ENCODE measurements at regions not wholly inside any gene's neighbourhood (a gene's known extent, or its start where the extent isn't known, plus 50 kb on each side); places are given as distances from the start of the nearest gene placed in this dataset.

DNA sequence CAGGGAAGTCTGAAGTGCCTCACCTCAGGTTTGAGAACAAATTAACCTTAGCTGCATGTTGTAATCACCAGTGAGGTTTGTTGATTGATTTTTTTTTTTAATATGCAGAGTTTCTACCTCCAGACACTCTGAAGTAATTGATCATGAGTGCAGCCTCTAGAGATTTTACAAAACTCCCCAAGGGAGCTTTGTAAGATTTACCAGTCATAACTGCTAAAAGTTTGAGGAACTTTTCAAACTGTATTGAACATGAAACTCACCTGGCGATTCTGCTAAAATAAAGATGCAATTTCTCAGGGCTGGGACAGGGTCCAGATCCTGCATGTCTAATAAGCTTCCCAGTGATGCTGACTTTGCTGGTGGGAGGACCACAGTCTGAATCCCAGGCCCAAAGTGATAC lies 339.6 kb upstream of the DCC start:
- Histone ChIP-seq H2BK120ac (replicated peaks; ENCODE audit: low read depth, low read length) (no peak overlapping the region), H3K18ac (ENCODE audit: extremely low read depth, low read length) (no peak overlapping the region), H3K4me1 (replicated peaks in 1 of 4; ENCODE audit: control insufficient read depth in 3 of 4, insufficient read depth in 4 of 4, low read length in 3 of 4) (peaks cover 0 to 3% (median 0%) of the 10 kb centered on the region in 4 experiments; a peak in 1 of 7 replicates), H4K8ac (ENCODE audit: extremely low read depth, insufficient read depth, low read length) (no peak overlapping the region), H3K14ac (ENCODE audit: insufficient read length) (no peak overlapping the region), H3K9me3 (ENCODE audit: insufficient read depth in 2 of 2, low read depth in 1 of 2, low read length in 1 of 2) (no peaks in the 10 kb centered on the region), H2AFZ (ENCODE audit: low read length) (no peak overlapping the region), H3K79me2 (ENCODE audit: control insufficient read depth in 1 of 2, insufficient read depth in 2 of 2, low read length in 2 of 2) (no peaks in the 10 kb centered on the region), H3K9ac (replicated peaks in 1 of 4; ENCODE audit: extremely low read depth in 1 of 4, low read depth in 3 of 4, low read length in 3 of 4) (no peak overlapping the region), H2AK5ac (ENCODE audit: low read depth, low read length) (no peak overlapping the region), H3K4ac (replicated peaks; ENCODE audit: insufficient read length, low read depth, low read length) (no peak overlapping the region), H3K4me2 (ENCODE audit: insufficient read depth in 1 of 2, low read depth in 2 of 2, low read length in 2 of 2) (no peak overlapping the region), H3K36me3 (ENCODE audit: control insufficient read depth in 2 of 4, insufficient read depth in 4 of 4, low read length in 3 of 4) (no peaks in the 10 kb centered on the region), H3K79me1 (ENCODE audit: low read depth, low read length) (no peaks in the 10 kb centered on the region), H3K23me2 (ENCODE audit: low read depth, low read length) (no peaks in the 10 kb centered on the region), H4K5ac (ENCODE audit: insufficient read length, low read depth, low read length) (no peak overlapping the region), H3K23ac (ENCODE audit: insufficient read length) (no peak overlapping the region), H3K56ac (replicated peaks; ENCODE audit: insufficient read length, low read depth, low read length) (no peak overlapping the region), H4K20me1 (replicated peaks in 1 of 2; ENCODE audit: control insufficient read depth in 1 of 2, insufficient read depth in 2 of 2, low read length in 2 of 2) (no peaks in the 10 kb centered on the region), H3K27ac (ENCODE audit: low read depth, low read length) (no peak overlapping the region), H2BK12ac (ENCODE audit: low read depth, low read length) (no peak overlapping the region), H2BK20ac (ENCODE audit: low read length) (no peak overlapping the region), H3K27me3 (replicated peaks in 1 of 4; ENCODE audit: control insufficient read depth in 3 of 4, extremely low read depth in 1 of 4, insufficient read depth in 3 of 4, low read length in 3 of 4) (no peaks in the 10 kb centered on the region), H4K91ac (replicated peaks; ENCODE audit: insufficient read length, low read length) (no peak overlapping the region), H2BK15ac (ENCODE audit: low read length) (no peak overlapping the region), H3K4me3 (ENCODE audit: extremely low read depth in 1 of 4, insufficient read depth in 2 of 4, low read depth in 3 of 4, low read length in 4 of 4) (no peak overlapping the region), H2BK5ac (ENCODE audit: low read depth, low read length) (no peak overlapping the region)
- WGBS, 2 experiments (ENCODE audit: extremely low coverage in 1 of 2, insufficient coverage in 1 of 2, insufficient read length in 1 of 2, insufficient replicate concordance in 2 of 2, low coverage in 1 of 2, low lambda C conversion rate in 2 of 2, missing lambda C conversion rate in 1 of 2), result 100% methylated on average over 1 of the region's 1 CpG; no CpG with 5 or more reads in 1 of the 2 experiments
- POLR2A ChIA-PET (ENCODE audit: partially characterized antibody), result interaction anchor here (0.6 kb wide), 1 partner anchor 79 kb away, joined by 5 read pairs; no protein-coding TSS in a partner anchor
- TF ChIP-seq GTF2F1 (IDR thresholded peaks at IDR 0.05; ENCODE audit: borderline replicate concordance, low read depth, low read length) (no peak), MAX (IDR thresholded peaks at IDR 0.05) (no peak), KDM1A (IDR thresholded peaks at IDR 0.05; ENCODE audit: borderline replicate concordance, low read length) (no peak), ASH2L (IDR thresholded peaks at IDR 0.05; ENCODE audit: low read length) (no peak), POLR2AphosphoS5 (IDR thresholded peaks at IDR 0.05; ENCODE audit: low read depth, low read length) (no peak), MAFK (IDR thresholded peaks at IDR 0.05; ENCODE audit: low read depth, low read length) (no peak), SUZ12 (IDR thresholded peaks at IDR 0.05; ENCODE audit: low read length) (no peak), RBBP5 (IDR thresholded peaks at IDR 0.05; ENCODE audit: borderline replicate concordance, low read depth, low read length) (no peak), SP1 (IDR thresholded peaks at IDR 0.05; ENCODE audit: low read depth, low read length) (no peak), CTBP2 (IDR thresholded peaks at IDR 0.05; ENCODE audit: borderline replicate concordance, insufficient read depth, insufficient read length, low read length) (no peak), RXRA (IDR thresholded peaks at IDR 0.05; ENCODE audit: insufficient read depth, low read depth, low read length) (no peak)
- no peak for FAIRE-seq
- CTCF ChIA-PET (ENCODE audit: partially characterized antibody), result interaction anchor here (0.6 kb wide), 1 partner anchor 193 kb away, joined by 4 read pairs; no protein-coding TSS in a partner anchor
- no peak for DNase-seq (ENCODE audit: low read depth in 1 of 2, low spot score in 2 of 2)
